ENCODE measurements at regions not wholly inside any gene's neighbourhood (a gene's known extent, or its start where the extent isn't known, plus 50 kb on each side); places are given as distances from the start of the nearest gene placed in this dataset.

DNA sequence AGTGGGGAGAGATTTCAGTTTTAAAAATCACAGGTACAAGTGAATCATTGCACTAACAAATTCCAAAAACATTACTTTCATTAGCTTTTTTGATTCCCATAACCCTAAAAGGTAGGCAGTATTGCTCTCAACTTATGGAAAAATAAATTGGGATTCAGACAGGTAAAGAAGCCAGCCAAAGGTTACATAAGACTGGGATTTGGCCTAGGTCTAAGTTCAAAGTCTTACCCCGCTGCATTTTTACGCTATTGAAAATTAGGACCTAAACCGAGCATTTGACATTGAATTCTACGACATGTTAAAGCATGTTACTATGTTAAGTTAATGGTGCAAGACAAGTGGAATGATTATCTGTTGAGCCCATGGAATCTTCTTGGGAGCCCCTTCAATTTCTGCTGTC, 89.6 kb downstream of the ENC1 start:
- no peak for TF ChIP-seq CTCF (IDR thresholded peaks at IDR 0.05; ENCODE audit: low read length)
- TF ChIP-seq EZH2 (optimal IDR thresholded peaks at IDR 0.05; ENCODE audit: low read depth, low read length) = no peak
